ENCODE measurements at regions not wholly inside any gene's neighbourhood (a gene's known extent, or its start where the extent isn't known, plus 50 kb on each side); places are given as distances from the start of the nearest gene placed in this dataset.

GRCh38 chr4:111997785-111998184 lies 147.5 kb upstream of the FAM241A start:
- peaks cover 19 to 45% (median 33%) of the 10 kb centered on the region in 3 donors for H3K27me3 Mint-ChIP-seq
- DNase-seq (no peak), ATAC-seq (ENCODE audit: low read depth in 2 of 2) (no peak)
- H3K4me1 Mint-ChIP-seq = peaks cover 0 to 5% (median 0%) of the 10 kb centered on the region in 3 donors
- H3K9me3 Mint-ChIP-seq = peaks cover 0 to 7% (median 5%) of the 10 kb centered on the region in 7 donors
- H3K4me3 Mint-ChIP-seq = no peak overlapping the region
- H3K36me3 Mint-ChIP-seq = peaks cover 4 to 8% of the 10 kb centered on the region in 2 donors
- no peak overlapping the region for H3K27ac Mint-ChIP-seq

DNA sequence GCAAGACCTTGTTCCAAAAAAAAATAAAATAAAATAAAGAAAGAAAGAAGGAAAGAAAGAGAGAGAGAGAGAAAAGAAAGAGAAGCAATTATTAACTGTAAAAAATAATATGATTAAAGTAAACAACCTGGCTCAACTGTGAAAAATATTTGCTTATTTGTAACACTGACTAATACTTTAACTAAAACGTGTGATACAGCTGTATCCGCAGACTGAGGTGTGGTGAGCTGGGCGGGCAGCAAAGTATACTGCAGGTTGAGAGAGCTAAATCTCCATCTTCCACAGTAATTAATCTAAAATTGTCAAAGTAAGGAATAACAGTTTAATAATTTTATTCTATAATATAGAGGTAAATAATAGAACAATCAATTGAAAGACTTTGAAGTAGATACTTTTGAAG lies 145.5 kb upstream of the FAM241A start:
- Mint-ChIP-seq H3K9me3 (peaks cover 0 to 7% (median 5%) of the 10 kb centered on the region in 7 donors), H3K27ac (no peak overlapping the region), H3K4me1 (peaks cover 0 to 4% (median 0%) of the 10 kb centered on the region in 3 donors), H3K36me3 (peaks cover 4 to 8% of the 10 kb centered on the region in 2 donors), H3K27me3 (peaks cover 10 to 35% (median 29%) of the 10 kb centered on the region in 3 donors), H3K4me3 (no peak overlapping the region)
- ATAC-seq (ENCODE audit: low read depth in 2 of 2) (no peak), DNase-seq (no peak)

- Mint-ChIP-seq H3K4me1 (peaks cover 0 to 4% (median 0%) of the 10 kb centered on the region in 3 donors), H3K36me3 (peaks cover 4 to 8% of the 10 kb centered on the region in 2 donors), H3K27me3 (peaks cover 6 to 30% (median 18%) of the 10 kb centered on the region in 3 donors), H3K27ac (no peak overlapping the region), H3K4me3 (peak overlapping the region in 1 of 8 donors; percentile 21), H3K9me3 (peaks cover 0 to 7% (median 5%) of the 10 kb centered on the region in 7 donors)
- ATAC-seq (ENCODE audit: low read depth in 2 of 2) (no peak), DNase-seq (no peak)
Measured at GRCh38 chr4:112001041-112001440, 144.2 kb upstream of the FAM241A start.

- ATAC-seq (ENCODE audit: low read depth in 2 of 2) (no peak), DNase-seq (no peak)
- no peak overlapping the region for H3K4me3 Mint-ChIP-seq
- peaks cover 0 to 4% (median 0%) of the 10 kb centered on the region in 3 donors for H3K4me1 Mint-ChIP-seq
- H3K27me3 Mint-ChIP-seq = peaks cover 5 to 25% (median 8%) of the 10 kb centered on the region in 3 donors
- H3K9me3 Mint-ChIP-seq = peaks cover 0 to 7% (median 5%) of the 10 kb centered on the region in 7 donors
- H3K27ac Mint-ChIP-seq = no peak overlapping the region
- peaks cover 4 to 8% of the 10 kb centered on the region in 2 donors for H3K36me3 Mint-ChIP-seq
Measured at GRCh38 chr4:112002248-112002661, 143.0 kb upstream of the FAM241A start.

DNA sequence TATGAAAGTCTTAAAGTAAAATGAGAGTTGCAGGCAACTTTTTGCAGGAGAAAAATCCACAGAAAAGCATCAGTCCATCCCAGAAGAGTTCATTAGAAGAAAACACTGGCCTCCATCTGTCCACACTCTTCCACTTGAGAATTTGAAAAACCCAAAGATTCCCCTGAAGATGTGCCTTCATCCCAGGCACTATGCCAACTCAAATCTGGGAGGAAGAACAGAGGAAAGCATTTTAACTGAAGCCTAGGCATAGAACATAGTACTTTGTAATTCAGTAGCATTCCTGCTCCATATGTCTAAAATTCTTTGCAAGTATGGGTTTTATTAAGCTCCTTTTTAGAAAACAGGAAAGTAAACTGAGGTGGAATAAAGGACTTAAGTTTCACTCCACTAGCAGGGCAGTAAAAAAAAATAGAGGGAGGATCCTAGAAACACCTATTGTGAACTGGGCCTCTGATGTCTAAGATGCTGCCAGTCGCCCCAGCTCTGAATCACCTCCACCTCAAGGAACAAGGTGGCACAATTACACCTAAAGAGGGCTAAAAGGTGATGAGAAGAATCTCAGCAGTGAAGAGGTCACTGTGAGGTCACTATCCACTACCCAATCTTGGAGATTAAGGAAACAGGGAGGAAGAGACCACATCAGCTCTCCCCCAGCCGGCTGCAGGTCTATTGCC lies 141.9 kb upstream of the FAM241A start:
- Mint-ChIP-seq H3K4me3 (no peak overlapping the region), H3K27ac (no peak overlapping the region), H3K27me3 (peaks cover 5 to 20% (median 8%) of the 10 kb centered on the region in 3 donors), H3K36me3 (peaks cover 4 to 8% of the 10 kb centered on the region in 2 donors), H3K9me3 (peaks cover 0 to 6% (median 4%) of the 10 kb centered on the region in 7 donors), H3K4me1 (peaks cover 0 to 4% (median 0%) of the 10 kb centered on the region in 3 donors)
- DNase-seq = no peak
- ATAC-seq (ENCODE audit: low read depth in 2 of 2) = no peak

- Mint-ChIP-seq H3K27me3 (peaks cover 0 to 12% (median 0%) of the 10 kb centered on the region in 3 donors), H3K4me3 (no peak overlapping the region), H3K27ac (no peak overlapping the region), H3K4me1 (no peaks in the 10 kb centered on the region), H3K36me3 (no peaks in the 10 kb centered on the region), H3K9me3 (no peaks in the 10 kb centered on the region)
- no peak for ATAC-seq (ENCODE audit: low read depth in 2 of 2)
- no peak for DNase-seq
Measured at GRCh38 chr4:112005027-112005426, 140.2 kb upstream of the FAM241A start.

- H3K36me3 Mint-ChIP-seq = no peaks in the 10 kb centered on the region
- DNase-seq (no peak), ATAC-seq (ENCODE audit: low read depth in 2 of 2) (no peak)
- peaks cover 0 to 12% (median 0%) of the 10 kb centered on the region in 3 donors for H3K27me3 Mint-ChIP-seq
- no peak overlapping the region for H3K27ac Mint-ChIP-seq
- H3K4me3 Mint-ChIP-seq = no peak overlapping the region
- H3K9me3 Mint-ChIP-seq = no peaks in the 10 kb centered on the region
- no peaks in the 10 kb centered on the region for H3K4me1 Mint-ChIP-seq
Measured at GRCh38 chr4:112007391-112007790, 137.9 kb upstream of the FAM241A start.

GRCh38 chr4:112015960-112016359 lies 129.3 kb upstream of the FAM241A start:
- Mint-ChIP-seq H3K27ac (peak overlapping the region in 1 of 6 donors; percentile 64), H3K27me3 (peaks cover 13 to 27% (median 13%) of the 10 kb centered on the region in 3 donors), H3K4me3 (no peak overlapping the region), H3K4me1 (no peaks in the 10 kb centered on the region), H3K36me3 (no peaks in the 10 kb centered on the region), H3K9me3 (peaks cover 0 to 3% (median 0%) of the 10 kb centered on the region in 7 donors)
- ATAC-seq (ENCODE audit: low read depth in 2 of 2) = no peak
- no peak for DNase-seq

DNA sequence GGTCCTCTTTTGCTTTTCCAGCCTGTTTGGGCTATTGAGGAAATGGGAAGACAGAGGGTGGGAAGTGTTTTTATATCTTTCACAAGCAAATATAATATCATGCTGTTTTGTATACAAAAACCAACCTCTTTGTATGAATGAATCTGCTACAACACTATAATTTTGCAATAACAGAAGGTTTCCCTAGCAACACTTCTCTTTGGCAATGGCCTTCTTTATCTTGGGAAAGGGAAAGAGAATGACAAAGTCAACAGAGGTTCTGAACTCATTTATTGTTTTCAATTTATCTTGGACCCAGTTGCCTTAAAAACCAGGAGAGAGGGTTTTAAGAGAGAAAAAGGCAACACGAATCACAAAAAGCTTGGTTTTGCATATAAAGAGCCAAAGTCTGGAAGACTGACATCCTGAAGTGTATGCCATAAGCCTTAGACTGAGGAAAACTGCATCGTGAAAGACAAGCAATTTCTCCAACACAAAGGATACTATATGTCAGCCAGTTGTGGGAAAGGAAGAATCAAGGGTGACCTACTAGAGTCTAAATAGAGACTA lies 121.8 kb upstream of the FAM241A start:
- H3K36me3 Mint-ChIP-seq = no peaks in the 10 kb centered on the region
- ATAC-seq (ENCODE audit: low read depth in 2 of 2) (no peak), DNase-seq (no peak)
- H3K4me1 Mint-ChIP-seq = no peaks in the 10 kb centered on the region
- no peak overlapping the region for H3K27ac Mint-ChIP-seq
- no peak overlapping the region for H3K4me3 Mint-ChIP-seq
- H3K9me3 Mint-ChIP-seq = peaks cover 2 to 7% (median 3%) of the 10 kb centered on the region in 7 donors
- H3K27me3 Mint-ChIP-seq = peaks cover 25 to 41% (median 29%) of the 10 kb centered on the region in 3 donors

DNA sequence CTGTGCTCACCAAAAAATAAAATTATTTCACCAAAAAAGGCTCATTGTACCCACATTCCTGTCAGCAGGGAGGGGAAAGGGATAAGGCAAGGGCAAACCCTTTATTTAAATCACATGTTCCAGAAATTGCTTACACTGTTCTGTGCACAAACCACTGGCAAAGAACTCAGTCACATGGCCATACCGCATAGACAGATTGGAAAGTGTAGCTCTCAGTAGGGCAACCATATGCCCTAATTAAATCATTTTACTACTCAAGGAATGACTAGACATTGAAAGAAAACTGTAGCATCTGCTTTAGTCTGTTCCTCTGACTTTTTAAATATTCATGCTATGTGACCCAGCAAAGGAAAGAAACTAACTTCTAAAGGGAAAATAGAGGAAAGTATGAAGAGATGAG lies 119.2 kb upstream of the FAM241A start:
- Mint-ChIP-seq H3K4me1 (no peaks in the 10 kb centered on the region), H3K27me3 (peaks cover 18 to 32% (median 28%) of the 10 kb centered on the region in 3 donors), H3K4me3 (no peak overlapping the region), H3K36me3 (no peaks in the 10 kb centered on the region), H3K27ac (peak overlapping the region in 1 of 6 donors; percentile 46), H3K9me3 (peaks cover 0 to 7% (median 3%) of the 10 kb centered on the region in 7 donors)
- ATAC-seq (ENCODE audit: low read depth in 2 of 2) (no peak), DNase-seq (no peak)

GRCh38 chr4:112029771-112030171 lies 115.5 kb upstream of the FAM241A start:
- H3K4me1 Mint-ChIP-seq = no peaks in the 10 kb centered on the region
- H3K9me3 Mint-ChIP-seq = peaks cover 0 to 6% (median 3%) of the 10 kb centered on the region in 7 donors
- H3K27ac Mint-ChIP-seq = no peak overlapping the region
- H3K36me3 Mint-ChIP-seq = no peaks in the 10 kb centered on the region
- ATAC-seq (ENCODE audit: low read depth in 2 of 2) (no peak), DNase-seq (no peak)
- peaks cover 9 to 30% (median 22%) of the 10 kb centered on the region in 3 donors for H3K27me3 Mint-ChIP-seq
- no peak overlapping the region for H3K4me3 Mint-ChIP-seq

- Mint-ChIP-seq H3K9me3 (peaks cover 0 to 4% (median 2%) of the 10 kb centered on the region in 7 donors), H3K36me3 (no peaks in the 10 kb centered on the region), H3K27ac (no peak overlapping the region), H3K27me3 (peaks cover 13 to 32% (median 19%) of the 10 kb centered on the region in 3 donors), H3K4me3 (no peak overlapping the region), H3K4me1 (no peaks in the 10 kb centered on the region)
- ATAC-seq (ENCODE audit: low read depth in 2 of 2) (no peak), DNase-seq (no peak)
Measured at GRCh38 chr4:112031712-112032328, 113.4 kb upstream of the FAM241A start.

DNA sequence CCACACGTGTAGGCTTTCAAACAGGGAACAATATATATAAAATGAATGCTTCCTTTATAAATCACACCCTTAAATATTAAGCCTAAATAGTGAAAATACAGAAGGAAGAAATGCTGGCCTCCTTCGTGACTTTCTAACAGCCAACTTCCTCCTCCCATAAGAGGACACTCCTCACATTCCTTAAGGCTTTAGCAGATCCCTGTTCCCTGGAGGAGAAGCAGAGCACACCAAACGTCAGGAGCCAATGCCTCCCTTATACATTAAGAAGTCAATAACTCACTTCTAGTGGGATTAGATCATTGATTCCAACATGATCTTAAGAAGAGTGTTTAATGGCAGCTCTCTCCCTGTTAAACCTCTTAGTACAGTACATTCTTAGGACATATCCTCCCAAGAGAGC lies 108.4 kb upstream of the FAM241A start:
- Mint-ChIP-seq H3K4me1 (no peaks in the 10 kb centered on the region), H3K27me3 (peaks cover 14 to 25% (median 14%) of the 10 kb centered on the region in 3 donors), H3K4me3 (no peak overlapping the region), H3K9me3 (peaks cover 0 to 1% (median 0%) of the 10 kb centered on the region in 7 donors), H3K36me3 (no peaks in the 10 kb centered on the region), H3K27ac (no peak overlapping the region)
- DNase-seq (no peak), ATAC-seq (ENCODE audit: low read depth in 2 of 2) (no peak)

All from naive B cell (primary cell).